Upper lobe of left lung (tissue), 4 donors: ENCODE measurements at regions not wholly inside any gene's neighbourhood (a gene's known extent, or its start where the extent isn't known, plus 50 kb on each side); places are given as distances from the start of the nearest gene placed in this dataset.
"Not testable (repeated sequence)": the region's sequence is repeated elsewhere in the genome, so short reads cannot be mapped to it uniquely, and the experiment has no call there.

Experiments used
- CTCF ChIP-seq, 6 experiments: fragments of 450-650 bp in 4 of 6; fragments of 200-600 bp in 2 of 6; sonication (generic) in 2 of 6; IDR thresholded peaks; one replicate each; pipeline ENCODE4 v1.5.1; 2016 to 2019; ENCODE audit warnings: antibody characterized with exemption in 6 of 6
- POLR2A ChIP-seq, 4 donors: fragments of 450-650 bp; IDR thresholded peaks; one replicate each; pipeline ENCODE4 v1.5.1; 2016 to 2017; ENCODE audit warnings: antibody characterized with exemption in 4 of 4, mild to moderate bottlenecking in 2 of 4

GRCh38 chr2:87583370-87583769 is 164.5 kb upstream of the PLGLB2 start:
- not testable (repeated sequence) for TF ChIP-seq POLR2A, CTCF (IDR thresholded peaks at IDR 0.05)
